ENCODE measurements at regions not wholly inside any gene's neighbourhood (a gene's known extent, or its start where the extent isn't known, plus 50 kb on each side); places are given as distances from the start of the nearest gene placed in this dataset. TPM values are rescaled to one million over a fixed set of nuclear protein-coding genes. Genes with fewer than 3 reads are reported as not detected.

- Histone ChIP-seq H3K36me3 (no peaks in the 10 kb centered on the region), H3K4me1 (ENCODE audit: insufficient read depth) (no peaks in the 10 kb centered on the region), H3K27me3 (no peaks in the 10 kb centered on the region), H3K27ac (no peak overlapping the region), H3K9me3 (no peaks in the 10 kb centered on the region), H3K4me3 (no peak overlapping the region)
- WGBS, 3 donors, result 93 to 98% (median 95%) methylated on average over 2 of the region's 2 CpGs
- intact Hi-C loops (cut with DNase I), result loop anchor here in 3 of 4 donors (10.0 kb wide), 1 partner anchor 1344 kb away; no protein-coding TSS in a partner anchor
- no peak for DNase-seq
- TF ChIP-seq EP300 (IDR thresholded peaks at IDR 0.05) (no peak), CTCF (IDR thresholded peaks at IDR 0.05) (no peak), POLR2A (IDR thresholded peaks at IDR 0.05) (no peak)
Observed at GRCh38 chr1:219668446-219668845, 55.5 kb upstream of the ZC3H11B start.

GRCh38 chr1:219666242-219666641 lies 53.3 kb upstream of the ZC3H11B start:
- no peak for TF ChIP-seq EP300 (IDR thresholded peaks at IDR 0.05)
- no peak for TF ChIP-seq CTCF (IDR thresholded peaks at IDR 0.05)
- TF ChIP-seq POLR2A (IDR thresholded peaks at IDR 0.05), result no peak
- H3K27ac ChIP-seq, result no peak overlapping the region
- H3K36me3 ChIP-seq, result no peaks in the 10 kb centered on the region
- intact Hi-C loops (cut with DNase I), result loop anchor here in 3 of 4 donors (10.0 kb wide), 1 partner anchor 1341 kb away; no protein-coding TSS in a partner anchor
- 61 to 75% (median 63%) methylated on average over 3 of the region's 3 CpGs for WGBS, 3 donors
- no peaks in the 10 kb centered on the region for H3K9me3 ChIP-seq
- H3K27me3 ChIP-seq, result no peaks in the 10 kb centered on the region
- no peaks in the 10 kb centered on the region for H3K4me1 ChIP-seq (ENCODE audit: insufficient read depth)
- no peak overlapping the region for H3K4me3 ChIP-seq
- DNase-seq, result no peak

- no peaks in the 10 kb centered on the region for H3K4me1 ChIP-seq (ENCODE audit: insufficient read depth)
- H3K4me3 ChIP-seq, result no peak overlapping the region
- H3K27ac ChIP-seq, result no peak overlapping the region
- TF ChIP-seq EP300 (IDR thresholded peaks at IDR 0.05), result no peak
- no peak for TF ChIP-seq POLR2A (IDR thresholded peaks at IDR 0.05)
- TF ChIP-seq CTCF (IDR thresholded peaks at IDR 0.05), result no peak
- intact Hi-C loops (cut with DNase I), result loop anchor here in 3 of 4 donors (10.0 kb wide), 1 partner anchor 1340 kb away; no protein-coding TSS in a partner anchor
- H3K36me3 ChIP-seq, result no peaks in the 10 kb centered on the region
- no peaks in the 10 kb centered on the region for H3K9me3 ChIP-seq
- no peaks in the 10 kb centered on the region for H3K27me3 ChIP-seq
- 68 to 95% (median 69%) methylated on average over 1 of the region's 1 CpG for WGBS, 3 donors
- DNase-seq, result no peak
Observed at GRCh38 chr1:219665089-219665488, 52.2 kb upstream of the ZC3H11B start.

- TF ChIP-seq EP300 (IDR thresholded peaks at IDR 0.05), result no peak
- no peak for TF ChIP-seq CTCF (IDR thresholded peaks at IDR 0.05)
- no peak for TF ChIP-seq POLR2A (IDR thresholded peaks at IDR 0.05)
- no peaks in the 10 kb centered on the region for H3K4me1 ChIP-seq (ENCODE audit: insufficient read depth)
- no peak for DNase-seq
- H3K27me3 ChIP-seq, result no peaks in the 10 kb centered on the region
- no peak overlapping the region for H3K27ac ChIP-seq
- H3K4me3 ChIP-seq, result no peak overlapping the region
- H3K36me3 ChIP-seq, result no peaks in the 10 kb centered on the region
- intact Hi-C loops (cut with DNase I), result loop anchor here in 3 of 4 donors (10.0 kb wide), 1 partner anchor 1340 kb away; no protein-coding TSS in a partner anchor
- 54 to 71% (median 55%) methylated on average over 4 of the region's 4 CpGs for WGBS, 3 donors
- H3K9me3 ChIP-seq, result no peaks in the 10 kb centered on the region
Observed at GRCh38 chr1:219664310-219665029, 51.6 kb upstream of the ZC3H11B start.

Small RNA genes in the stretch of these regions (small RNA-seq; reads per million reads assigned to genes)
- not detected for gene RNA5SP76

Measured in ovary (tissue), 7 donors.